H9 (cell line): ENCODE measurements at regions not wholly inside any gene's neighbourhood (a gene's known extent, or its start where the extent isn't known, plus 50 kb on each side); places are given as distances from the start of the nearest gene placed in this dataset.

Source experiments
- DNase-seq: peaks from one replicate; pipeline ENCODE4 v3.0.0-alpha.2; 2017
- H2AFZ ChIP-seq: one replicate; pipeline ENCODE4 v1.6.1; 2013; ENCODE audit warnings: mild to moderate bottlenecking, low read length, control low read depth, moderate library complexity
- H2AK5ac ChIP-seq: 2 replicates; pipeline ENCODE4 v1.6.1; 2013; ENCODE audit warnings: low read length, control low read depth, mixed read lengths; ENCODE audit not compliant: insufficient read length
- H2BK120ac ChIP-seq: one replicate; pipeline ENCODE4 v1.6.1; 2013; ENCODE audit warnings: low read depth, mild to moderate bottlenecking, low read length, control low read depth, inconsistent platforms; ENCODE audit not compliant: poor library complexity, severe bottlenecking
- H2BK12ac ChIP-seq: 2 replicates; pipeline ENCODE4 v1.6.1; 2013; ENCODE audit warnings: low read length, control low read depth, mixed read lengths, low read depth; ENCODE audit not compliant: insufficient read length
- H2BK15ac ChIP-seq: 2 replicates; pipeline ENCODE4 v1.6.1; 2013; ENCODE audit warnings: low read depth, low read length, control low read depth
- H2BK20ac ChIP-seq: one replicate; pipeline ENCODE4 v1.6.1; 2013; ENCODE audit warnings: low read depth, mild to moderate bottlenecking, low read length, control low read depth, inconsistent platforms; ENCODE audit not compliant: poor library complexity, severe bottlenecking
- H2BK5ac ChIP-seq: 2 replicates; pipeline ENCODE4 v1.6.1; 2013; ENCODE audit warnings: low read length, control low read depth, mixed read lengths; ENCODE audit not compliant: insufficient read length
- H3K14ac ChIP-seq: 2 replicates; pipeline ENCODE4 v1.6.1; 2013; ENCODE audit warnings: low read length, control low read depth; ENCODE audit not compliant: insufficient read depth
- H3K18ac ChIP-seq: 2 replicates; pipeline ENCODE4 v1.6.1; 2013; ENCODE audit warnings: low read depth, mild to moderate bottlenecking, mixed read lengths, low read length, control low read depth; ENCODE audit not compliant: insufficient read length
- H3K23ac ChIP-seq: 2 replicates; pipeline ENCODE4 v1.6.1; 2013; ENCODE audit warnings: low read length, control low read depth, mixed read lengths, low read depth; ENCODE audit not compliant: insufficient read length
- H3K23me2 ChIP-seq: 2 replicates; pipeline ENCODE4 v1.6.1; 2013; ENCODE audit warnings: low read depth, mild to moderate bottlenecking, mixed read lengths, low read length, control low read depth; ENCODE audit not compliant: insufficient read length, poor library complexity, severe bottlenecking
- H3K27ac ChIP-seq: 2 replicates; pipeline ENCODE4 v1.5.1; 2013; ENCODE audit warnings: low read length, control low read depth, mixed read lengths, low read depth; ENCODE audit not compliant: insufficient read length
- H3K27me3 ChIP-seq: 2 replicates; pipeline ENCODE4 v1.6.1; 2013; ENCODE audit warnings: low read length, control low read depth, inconsistent platforms; ENCODE audit not compliant: insufficient read depth
- H3K4ac ChIP-seq: 2 replicates; pipeline ENCODE4 v1.6.1; 2013; ENCODE audit warnings: low read depth, mild to moderate bottlenecking, control low read depth, inconsistent platforms, low read length, moderate library complexity
- H3K4me1 ChIP-seq: 2 replicates; pipeline ENCODE4 v1.6.1; 2013; ENCODE audit warnings: low read length, control low read depth, inconsistent platforms; ENCODE audit not compliant: insufficient read depth
- H3K4me2 ChIP-seq: 2 replicates; pipeline ENCODE4 v1.6.1; 2013; ENCODE audit warnings: low read length, control low read depth, mixed read lengths; ENCODE audit not compliant: insufficient read length, insufficient read depth
- H3K56ac ChIP-seq: 2 replicates; pipeline ENCODE4 v1.6.1; 2013; ENCODE audit warnings: low read depth, mild to moderate bottlenecking, mixed read lengths, low read length, control low read depth; ENCODE audit not compliant: insufficient read length
- H3K79me1 ChIP-seq: 2 replicates; pipeline ENCODE4 v1.6.1; 2013; ENCODE audit warnings: low read depth, mild to moderate bottlenecking, moderate library complexity, low read length, control low read depth, inconsistent platforms; ENCODE audit not compliant: insufficient read depth, poor library complexity, severe bottlenecking
- H3K79me2 ChIP-seq: 2 replicates; pipeline ENCODE4 v1.6.1; 2013; ENCODE audit warnings: low read length, control low read depth, inconsistent platforms; ENCODE audit not compliant: insufficient read depth
- H3K9ac ChIP-seq: 2 replicates; pipeline ENCODE4 v1.6.1; 2013; ENCODE audit warnings: low read length, control low read depth, mixed read lengths; ENCODE audit not compliant: insufficient read length; ENCODE audit errors: extremely low read depth
- H3K9me3 ChIP-seq: one replicate; pipeline ENCODE4 v1.6.1; 2013; ENCODE audit warnings: low read depth, low read length, inconsistent platforms; ENCODE audit not compliant: control insufficient read depth
- H3T11ph ChIP-seq: one replicate; pipeline ENCODE4 v1.6.1; 2013; ENCODE audit warnings: mild to moderate bottlenecking, low read length, control low read depth, inconsistent platforms
- H4K20me1 ChIP-seq: one replicate; pipeline ENCODE4 v1.6.1; 2013; ENCODE audit not compliant: control insufficient read depth, insufficient read length, insufficient read depth
- H4K5ac ChIP-seq: 2 replicates; pipeline ENCODE4 v1.6.1; 2013; ENCODE audit warnings: low read depth, mild to moderate bottlenecking, mixed read lengths, low read length, control low read depth; ENCODE audit not compliant: insufficient read length
- H4K8ac ChIP-seq: replicated peaks from 2 replicates; pipeline ENCODE4 v1.6.1; 2013; ENCODE audit warnings: low read length, control low read depth, mixed read lengths, low read depth; ENCODE audit not compliant: insufficient read length
- H4K91ac ChIP-seq: 2 replicates; pipeline ENCODE4 v1.6.1; 2013; ENCODE audit warnings: low read depth, mild to moderate bottlenecking, moderate library complexity, mixed read lengths, low read length, control low read depth; ENCODE audit not compliant: insufficient read length
- H3K27ac Mint-ChIP-seq, 3 experiments: 2 replicates in 2 of 3; 3 replicates in 1 of 3; pipeline ENCODE4 v1.8.0; 2020 to 2021; ENCODE audit warnings: mixed read lengths in 3 of 3, mild to moderate bottlenecking in 1 of 3, moderate library complexity in 1 of 3
- H3K27me3 Mint-ChIP-seq: 2 replicates; pipeline ENCODE4 v1.8.0; 2021; ENCODE audit warnings: low read depth, mild to moderate bottlenecking, moderate library complexity, mixed read lengths
- H3K36me3 Mint-ChIP-seq, 3 experiments: 2 replicates in 2 of 3; 3 replicates in 1 of 3; pipeline ENCODE4 v1.8.0; 2020 to 2021; ENCODE audit warnings: low read depth in 3 of 3, mixed read lengths in 3 of 3; ENCODE audit not compliant: insufficient read depth in 1 of 3
- H3K4me1 Mint-ChIP-seq, 2 experiments: 2 replicates each; pipeline ENCODE4 v1.8.0; 2020; ENCODE audit warnings: mixed read lengths in 2 of 2
- H3K4me3 Mint-ChIP-seq, 2 experiments: 2 replicates in 1 of 2; 3 replicates in 1 of 2; pipeline ENCODE4 v1.8.0; 2020 to 2021; ENCODE audit warnings: mild to moderate bottlenecking in 2 of 2, mixed read lengths in 2 of 2, moderate library complexity in 1 of 2
- H3K9me3 Mint-ChIP-seq, 2 experiments: 2 replicates in 1 of 2; 3 replicates in 1 of 2; pipeline ENCODE4 v1.8.0; 2020; ENCODE audit warnings: mild to moderate bottlenecking in 2 of 2, mixed read lengths in 2 of 2, moderate library complexity in 1 of 2
- WGBS: extraction: QIAGEN DNeasy Blood & Tissue Kit; methylation state at CpG from one replicate; pipeline ENCODE4 v1.1.7; 2013; ENCODE audit warnings: missing lambda C conversion rate, low lambda C conversion rate, mixed read lengths; ENCODE audit not compliant: insufficient read length; ENCODE audit errors: extremely low coverage; 5-methylcytosine and 5-hydroxymethylcytosine counted together
- TF ChIP-seq, protein P1 (sequence below): fragments of 200-600 bp; sonication (generic); conservative IDR thresholded peaks from 3 replicates; pipeline ENCODE4 v1.8.0; 2021; ENCODE audit warnings: antibody characterized with exemption, mild to moderate bottlenecking

DNA sequence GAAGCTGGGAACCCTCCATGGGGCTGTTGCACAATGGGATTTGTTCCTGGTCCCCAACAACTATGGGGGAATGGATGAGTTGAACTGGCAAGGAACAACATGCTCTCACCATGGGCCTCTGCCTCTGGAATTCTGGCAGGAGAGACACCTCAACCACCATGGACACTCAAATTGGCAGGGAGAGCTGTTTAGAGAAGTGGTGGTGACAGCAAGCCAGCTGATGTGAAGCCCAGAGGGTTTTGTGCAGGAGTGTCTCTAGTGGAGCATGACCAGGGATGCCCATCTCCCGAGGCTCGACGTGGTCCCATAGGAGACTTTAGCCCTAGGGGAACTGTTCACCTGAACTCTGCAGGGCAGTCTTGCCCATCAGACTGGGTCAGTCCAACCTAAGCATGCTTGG, 345.2 kb upstream of the CCDC196 start:
- Mint-ChIP-seq H3K9me3 (peaks cover 4 to 6% of the 10 kb centered on the region in 2 experiments; a peak in 4 of 5 replicates), H3K36me3 (peaks cover 0 to 2% (median 0%) of the 10 kb centered on the region in 3 experiments; a peak in 3 of 7 replicates), H3K4me1 (peaks cover 0 to 5% of the 10 kb centered on the region in 2 experiments; a peak in 1 of 4 replicates), H3K4me3 (no peak overlapping the region), H3K27ac (no peak overlapping the region), H3K27me3 (no peaks in the 10 kb centered on the region; the same call in 1 of the 2 replicates)
- Histone ChIP-seq H3K27ac (no peak overlapping the region), H3K4me2 (no peak overlapping the region), H3T11ph (no peak overlapping the region), H2AK5ac (no peak overlapping the region), H4K91ac (no peak overlapping the region), H2BK12ac (no peak overlapping the region), H3K4ac (no peak overlapping the region), H3K14ac (peak overlapping the region; percentile 8; the same call in 1 of the 2 replicates), H2AFZ (no peak overlapping the region), H4K8ac (no peak overlapping the region), H4K5ac (no peak overlapping the region), H3K23me2 (no peaks in the 10 kb centered on the region), H3K4me1 (no peaks in the 10 kb centered on the region), H3K27me3 (no peaks in the 10 kb centered on the region), H2BK15ac (no peak overlapping the region), H3K79me1 (no peaks in the 10 kb centered on the region), H3K18ac (no peak overlapping the region), H2BK5ac (no peak overlapping the region), H3K79me2 (no peaks in the 10 kb centered on the region), H4K20me1 (no peaks in the 10 kb centered on the region), H3K9ac (no peak overlapping the region), H3K9me3 (no peaks in the 10 kb centered on the region), H2BK120ac (no peak overlapping the region), H2BK20ac (no peak overlapping the region), H3K23ac (no peak overlapping the region), H3K56ac (no peak overlapping the region)
- TF ChIP-seq, protein P1, sequence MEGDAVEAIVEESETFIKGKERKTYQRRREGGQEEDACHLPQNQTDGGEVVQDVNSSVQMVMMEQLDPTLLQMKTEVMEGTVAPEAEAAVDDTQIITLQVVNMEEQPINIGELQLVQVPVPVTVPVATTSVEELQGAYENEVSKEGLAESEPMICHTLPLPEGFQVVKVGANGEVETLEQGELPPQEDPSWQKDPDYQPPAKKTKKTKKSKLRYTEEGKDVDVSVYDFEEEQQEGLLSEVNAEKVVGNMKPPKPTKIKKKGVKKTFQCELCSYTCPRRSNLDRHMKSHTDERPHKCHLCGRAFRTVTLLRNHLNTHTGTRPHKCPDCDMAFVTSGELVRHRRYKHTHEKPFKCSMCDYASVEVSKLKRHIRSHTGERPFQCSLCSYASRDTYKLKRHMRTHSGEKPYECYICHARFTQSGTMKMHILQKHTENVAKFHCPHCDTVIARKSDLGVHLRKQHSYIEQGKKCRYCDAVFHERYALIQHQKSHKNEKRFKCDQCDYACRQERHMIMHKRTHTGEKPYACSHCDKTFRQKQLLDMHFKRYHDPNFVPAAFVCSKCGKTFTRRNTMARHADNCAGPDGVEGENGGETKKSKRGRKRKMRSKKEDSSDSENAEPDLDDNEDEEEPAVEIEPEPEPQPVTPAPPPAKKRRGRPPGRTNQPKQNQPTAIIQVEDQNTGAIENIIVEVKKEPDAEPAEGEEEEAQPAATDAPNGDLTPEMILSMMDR, result no peak
- no CpG with 5 or more reads among the region's 3 CpGs for WGBS
- DNase-seq, result no peak
